Heart left ventricle (tissue), 16 donors: ENCODE measurements at regions not wholly inside any gene's neighbourhood (a gene's known extent, or its start where the extent isn't known, plus 50 kb on each side); places are given as distances from the start of the nearest gene placed in this dataset.

Experiments used
- ATAC-seq, 4 donors: fragments of 200-7000 bp; cut with Tn5 transposase; one replicate each; pipeline ENCODE4 v1.9.1; 2020 to 2022; ENCODE audit warnings: moderate library complexity in 4 of 4, mild to moderate bottlenecking in 3 of 4, moderate number of reproducible peaks in 1 of 4
- DNase-seq, 5 donors: peaks; one replicate each; pipeline ENCODE4 v3.0.0-alpha.2; 2020
- H3K27ac ChIP-seq, 12 donors: fragments of 200-600 bp; sonication (generic) in 4 of 12; one replicate each; pipeline versions ENCODE4 v1.5.0 to v1.8.0; 2016 to 2022; ENCODE audit warnings: mild to moderate bottlenecking in 2 of 12
- H3K27me3 ChIP-seq, 9 donors: fragments of 200-600 bp; sonication (generic) in 2 of 9; one replicate each; pipeline versions ENCODE4 v1.5.1 to v1.8.0; 2016 to 2022; ENCODE audit warnings: mild to moderate bottlenecking in 3 of 9
- H3K36me3 ChIP-seq, 9 donors: fragments of 200-600 bp; sonication (generic) in 2 of 9; one replicate each; pipeline versions ENCODE4 v1.5.0 to v1.8.0; 2018 to 2022; ENCODE audit warnings: mild to moderate bottlenecking in 2 of 9
- H3K4me1 ChIP-seq, 12 donors: fragments of 200-600 bp; sonication (generic) in 4 of 12; one replicate each; pipeline versions ENCODE4 v1.5.0 to v1.8.0; 2016 to 2022; ENCODE audit warnings: mild to moderate bottlenecking in 3 of 12
- H3K4me3 ChIP-seq, 12 donors: fragments of 200-600 bp; sonication (generic) in 4 of 12; one replicate each; pipeline versions ENCODE4 v1.5.0 to v1.8.0; 2017 to 2022; ENCODE audit warnings: mild to moderate bottlenecking in 9 of 12, moderate library complexity in 4 of 12
- H3K9me3 ChIP-seq, 12 donors: fragments of 200-600 bp; sonication (generic) in 4 of 12; one replicate each; pipeline versions ENCODE4 v1.5.0 to v1.8.0; 2016 to 2022; ENCODE audit warnings: mild to moderate bottlenecking in 1 of 12
- POLR2A ChIP-seq, 2 donors: fragments of 450-650 bp; IDR thresholded peaks; one replicate each; pipeline ENCODE4 v1.6.1; 2017; ENCODE audit warnings: antibody characterized with exemption in 2 of 2, mild to moderate bottlenecking in 2 of 2, moderate library complexity in 2 of 2
- WGBS, 4 donors: extraction: QIAGEN DNeasy Blood & Tissue Kit in 2 of 4; methylation state at CpG; one replicate each; pipeline versions ENCODE4 v1.1.5 to v1.1.7; 2013 to 2018; 5-methylcytosine and 5-hydroxymethylcytosine counted together
- intact Hi-C, 10 donors: fragments of 100-400 bp; cut with DNase I; formaldehyde crosslinking; loops; one replicate each; pipeline versions ENCODE4 v1.11.1 to v1.14.2; 2022
- TF ChIP-seq, protein P1 (sequence below), 12 donors: fragments of 200-600 bp; sonication (generic) in 4 of 12; IDR thresholded peaks; one replicate each; pipeline versions ENCODE4 v1.5.0 to v1.8.0; 2018 to 2022; ENCODE audit warnings: antibody characterized with exemption in 12 of 12, mild to moderate bottlenecking in 5 of 12
- donor health status: ischemic (EF 13 %, LVEDD 7.1; RV severe dilation, severe dysfunction).
- donor health status: healthy with polysubstance abuse.
- donor health status: DM: no; HTN: yes; CAD: no.
- donor health status: DM: no; HTN: no; CAD: no.
- donor health status: ischemic (EF 25% LVEDD 6.9; RV normal size, moderate dysfunction).
- donor health status: ischemic (EF 25% LVEDD 5.7; RV mildly dilated, moderate dysfunction).
- donor health status: healthy.
- donor health status: DM: yes; HTN: yes; CAD: no.
- donor health status: ischemic (EF 35%, LVEDD 5.7; RV mildly dilated, moderate dysfunction).
- donor health status: nonischemic (EF 11% LVEDD 7.7; RV severe dilation, severe dysfunction).
- donor health status: DM: yes; HTN: yes; CAD: no.
- donor health status: PGD.
- donor health status: ischemic (EF 29% LVEDD 5.4; RV normal size, mild dysfunction).
- donor health status: nonischemic (EF 23%, LVEDD 6.1; RV moderate dilation, normal function).

DNA sequence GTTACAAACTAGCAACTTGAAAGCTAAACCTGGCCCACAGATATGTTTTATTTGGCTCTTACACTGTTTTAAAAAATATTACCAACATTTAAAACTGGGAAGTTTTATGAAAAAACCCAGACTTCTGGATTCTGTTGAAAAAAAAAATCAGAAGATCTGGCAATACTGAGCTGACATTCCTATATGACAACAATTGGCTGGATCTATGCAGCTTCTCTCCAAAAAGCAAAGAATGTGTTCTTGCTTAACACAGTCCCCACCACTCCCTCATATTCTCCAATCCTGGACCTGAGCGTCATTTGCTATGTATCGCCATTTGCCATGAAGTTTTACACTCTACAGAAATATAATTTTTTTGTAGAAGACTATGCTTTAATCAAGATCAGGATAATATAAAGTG lies 859.6 kb downstream of the LTN1 start:
- whole genome bisulfite sequencing, 4 donors: 85 to 98% (median 92%) methylated on average over 2 of the region's 2 CpGs
- H3K9me3 ChIP-seq: peaks cover 0 to 25% (median 9%) of the 10 kb centered on the region in 12 donors
- intact Hi-C loops: no loop called here
- H3K27me3 ChIP-seq: no peaks in the 10 kb centered on the region
- DNase-seq: no peak
- H3K36me3 ChIP-seq: no peaks in the 10 kb centered on the region
- TF ChIP-seq POLR2A (IDR thresholded peaks at IDR 0.05): no peak
- TF ChIP-seq, protein P1, sequence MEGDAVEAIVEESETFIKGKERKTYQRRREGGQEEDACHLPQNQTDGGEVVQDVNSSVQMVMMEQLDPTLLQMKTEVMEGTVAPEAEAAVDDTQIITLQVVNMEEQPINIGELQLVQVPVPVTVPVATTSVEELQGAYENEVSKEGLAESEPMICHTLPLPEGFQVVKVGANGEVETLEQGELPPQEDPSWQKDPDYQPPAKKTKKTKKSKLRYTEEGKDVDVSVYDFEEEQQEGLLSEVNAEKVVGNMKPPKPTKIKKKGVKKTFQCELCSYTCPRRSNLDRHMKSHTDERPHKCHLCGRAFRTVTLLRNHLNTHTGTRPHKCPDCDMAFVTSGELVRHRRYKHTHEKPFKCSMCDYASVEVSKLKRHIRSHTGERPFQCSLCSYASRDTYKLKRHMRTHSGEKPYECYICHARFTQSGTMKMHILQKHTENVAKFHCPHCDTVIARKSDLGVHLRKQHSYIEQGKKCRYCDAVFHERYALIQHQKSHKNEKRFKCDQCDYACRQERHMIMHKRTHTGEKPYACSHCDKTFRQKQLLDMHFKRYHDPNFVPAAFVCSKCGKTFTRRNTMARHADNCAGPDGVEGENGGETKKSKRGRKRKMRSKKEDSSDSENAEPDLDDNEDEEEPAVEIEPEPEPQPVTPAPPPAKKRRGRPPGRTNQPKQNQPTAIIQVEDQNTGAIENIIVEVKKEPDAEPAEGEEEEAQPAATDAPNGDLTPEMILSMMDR (IDR thresholded peaks at IDR 0.05): no peak
- no peak for ATAC-seq
- no peak overlapping the region for H3K4me3 ChIP-seq
- H3K27ac ChIP-seq: no peak overlapping the region
- H3K4me1 ChIP-seq: peaks cover 0 to 3% (median 0%) of the 10 kb centered on the region in 12 donors

DNA sequence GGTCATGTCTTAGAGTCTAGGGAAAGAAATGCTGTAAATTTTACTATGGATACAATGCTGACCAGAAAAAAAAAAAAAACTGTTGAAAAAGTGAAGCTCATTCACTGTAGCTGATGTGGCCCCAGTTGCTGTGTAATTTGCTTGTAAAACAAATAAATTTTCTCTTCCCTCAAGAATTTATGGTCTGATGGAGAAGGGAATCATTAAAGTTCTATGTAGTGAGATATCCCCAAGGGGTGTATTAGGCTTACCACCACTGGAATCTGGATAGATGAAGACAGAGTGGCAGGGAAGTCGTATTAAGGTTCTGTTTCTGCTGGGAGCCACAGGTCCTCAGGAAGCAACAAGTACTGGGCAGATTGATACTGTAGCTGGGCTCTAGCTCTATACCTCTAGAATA lies 860.0 kb downstream of the LTN1 start:
- H3K4me1 ChIP-seq: peaks cover 0 to 5% (median 0%) of the 10 kb centered on the region in 12 donors
- H3K36me3 ChIP-seq: no peaks in the 10 kb centered on the region
- DNase-seq (no peak), ATAC-seq (no peak)
- H3K4me3 ChIP-seq: no peak overlapping the region
- WGBS, 4 donors: 61 to 87% (median 74%) methylated on average over 1 of the region's 1 CpG
- peaks cover 0 to 25% (median 9%) of the 10 kb centered on the region in 12 donors for H3K9me3 ChIP-seq
- no peak for TF ChIP-seq POLR2A (IDR thresholded peaks at IDR 0.05)
- TF ChIP-seq, protein P1 (IDR thresholded peaks at IDR 0.05): no peak
- H3K27me3 ChIP-seq: no peaks in the 10 kb centered on the region
- no peak overlapping the region for H3K27ac ChIP-seq
- intact Hi-C loops: no loop called here

DNA sequence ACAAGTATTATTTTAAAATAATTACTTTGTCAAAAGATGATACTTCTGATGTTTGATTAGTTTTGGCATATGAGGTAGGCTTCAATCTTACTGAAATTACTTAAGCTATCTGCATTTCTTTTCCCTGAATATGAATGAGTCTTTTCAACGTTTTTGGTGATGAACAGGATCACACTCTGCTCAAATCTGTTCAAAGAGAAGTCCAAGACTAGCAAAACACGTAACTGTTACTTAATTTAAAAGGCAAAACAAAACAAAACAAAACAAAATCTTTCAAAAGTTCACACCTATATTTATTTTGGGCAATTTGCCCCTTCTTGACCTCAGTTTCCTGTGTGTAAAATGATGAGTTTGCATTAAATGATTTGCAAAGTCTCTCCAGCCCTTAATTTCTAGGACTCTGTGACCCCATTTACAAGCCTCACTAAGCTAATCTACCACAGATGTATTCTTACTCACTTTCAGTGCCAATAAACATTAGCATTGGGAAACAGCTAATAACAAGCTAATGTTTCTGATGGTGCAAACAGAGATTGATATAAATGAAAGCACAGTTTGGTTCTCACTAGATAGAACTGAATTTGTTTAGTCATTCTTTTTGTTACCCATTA lies 865.4 kb downstream of the LTN1 start:
- TF ChIP-seq, protein P1 (IDR thresholded peaks at IDR 0.05): no peak
- no peak for TF ChIP-seq POLR2A (IDR thresholded peaks at IDR 0.05)
- Histone ChIP-seq H3K9me3 (peaks cover 0 to 18% (median 7%) of the 10 kb centered on the region in 12 donors), H3K4me1 (peaks cover 0 to 20% (median 0%) of the 10 kb centered on the region in 12 donors), H3K36me3 (no peaks in the 10 kb centered on the region), H3K27ac (peak overlapping the region in 4 of 12 donors; percentile 4 to 41 (median 24)), H3K27me3 (no peaks in the 10 kb centered on the region), H3K4me3 (no peak overlapping the region)
- ATAC-seq (peak in 2 of 4 donors; percentile 37 to 62), DNase-seq (no peak)
- intact Hi-C loops: no loop called here
- 47 to 55% (median 51%) methylated on average over 2 of the region's 2 CpGs for WGBS, 4 donors

DNA sequence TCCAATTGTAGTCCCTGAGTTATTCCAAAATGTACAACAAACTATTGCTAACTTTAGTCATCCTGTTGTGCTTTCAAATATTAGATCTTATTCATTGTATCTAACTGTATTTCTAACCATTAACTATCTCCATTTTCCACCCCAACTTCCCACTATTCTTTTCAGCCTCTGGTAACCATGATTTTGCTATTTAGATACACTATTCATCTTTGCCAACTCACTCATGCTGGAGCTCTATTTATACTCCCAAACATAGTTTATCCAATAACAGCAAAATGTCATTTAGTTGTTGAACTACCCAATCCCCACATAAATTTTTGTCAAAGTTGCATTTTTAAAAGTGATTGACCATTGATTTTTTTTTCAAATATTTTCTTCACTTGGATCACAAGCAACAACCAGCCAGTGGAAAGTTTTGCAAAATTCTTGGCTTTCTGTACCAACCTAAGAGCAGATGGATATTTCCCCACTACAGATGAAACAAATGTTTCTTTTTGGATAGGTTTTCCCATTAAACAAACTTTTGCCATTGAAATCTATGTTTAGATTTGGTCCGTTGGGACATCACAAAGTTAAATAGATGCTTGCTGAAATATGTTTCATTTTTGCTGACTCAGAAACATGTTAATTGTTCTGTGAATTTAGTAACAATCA lies 866.0 kb downstream of the LTN1 start:
- H3K27ac ChIP-seq: peak overlapping the region in 5 of 12 donors; percentile 4 to 41 (median 17)
- ATAC-seq: peak in 1 of 4 donors; percentile 56

More for the DNA sequence above, 866.0 kb downstream of the LTN1 start:
- TF ChIP-seq, protein P1 (IDR thresholded peaks at IDR 0.05): no peak
- TF ChIP-seq POLR2A (IDR thresholded peaks at IDR 0.05): no peak
- Histone ChIP-seq H3K36me3 (no peaks in the 10 kb centered on the region), H3K4me3 (no peak overlapping the region), H3K4me1 (peaks cover 0 to 20% (median 0%) of the 10 kb centered on the region in 12 donors), H3K27me3 (no peaks in the 10 kb centered on the region), H3K9me3 (peaks cover 0 to 13% (median 7%) of the 10 kb centered on the region in 12 donors)
- intact Hi-C loops: no loop called here
- WGBS, 4 donors: 50 to 68% (median 55%) methylated on average over 1 of the region's 1 CpG
- no peak for DNase-seq
